ENCODE measurements at regions not wholly inside any gene's neighbourhood (a gene's known extent, or its start where the extent isn't known, plus 50 kb on each side); places are given as distances from the start of the nearest gene placed in this dataset.

DNA sequence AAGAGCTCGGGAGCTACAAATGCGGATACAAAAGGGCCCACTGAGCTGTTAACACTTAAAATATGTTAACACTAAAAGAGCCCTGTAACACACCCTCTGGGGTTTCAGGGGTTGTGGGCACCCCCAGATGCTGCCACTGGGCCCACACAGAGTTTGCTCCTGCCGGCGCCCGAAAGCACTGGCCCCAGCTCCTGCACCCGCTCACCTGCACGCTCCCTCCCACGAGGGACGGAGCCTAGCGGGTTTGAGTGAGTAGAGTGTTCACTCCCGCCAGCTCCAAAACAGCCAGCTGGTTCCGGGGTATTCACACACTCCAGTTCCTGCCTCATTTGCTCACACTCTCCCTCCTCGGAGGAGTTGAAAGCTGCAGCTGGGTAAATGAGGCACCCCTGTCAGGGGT lies 357.7 kb downstream of the ETNK1 start:
- TF ChIP-seq POLR2A (IDR thresholded peaks at IDR 0.05) (no peak), CTCF (IDR thresholded peaks at IDR 0.05) (no peak), POLR2AphosphoS5 (IDR thresholded peaks at IDR 0.05) (no peak)

All from breast epithelium (tissue), 3 donors.